Stimulated activated naive CD8-positive, alpha-beta T cell treated with anti-CD3 and anti-CD28 coated beads, Interleukin-15, amount 100 ng/mL, for 72 hours (primary cell): ENCODE measurements at regions not wholly inside any gene's neighbourhood (a gene's known extent, or its start where the extent isn't known, plus 50 kb on each side); places are given as distances from the start of the nearest gene placed in this dataset.
"Not testable (repeated sequence)": the region's sequence is repeated elsewhere in the genome, so short reads cannot be mapped to it uniquely, and the experiment has no call there.

ENCODE experiments used
- ATAC-seq: fragments of 150-1000 bp; cut with Tn5 transposase; 2 replicates; pipeline ENCODE4 v1.10.0; 2021; ENCODE audit warnings: mild to moderate bottlenecking, moderate library complexity
- DNase-seq, 2 donors: peaks; one replicate each; pipeline ENCODE4 v3.0.0; 2021 to 2022
- H3K27ac Mint-ChIP-seq, 2 donors: one replicate each; pipeline ENCODE4 v1.8.0; 2022; ENCODE audit warnings: mild to moderate bottlenecking in 2 of 2, mixed read lengths in 2 of 2, moderate library complexity in 2 of 2
- H3K27me3 Mint-ChIP-seq: one replicate; pipeline ENCODE4 v1.8.0; 2022; ENCODE audit warnings: mixed read lengths
- H3K4me1 Mint-ChIP-seq: one replicate; pipeline ENCODE4 v1.8.0; 2022; ENCODE audit warnings: mild to moderate bottlenecking, mixed read lengths
- H3K4me3 Mint-ChIP-seq, 2 donors: one replicate each; pipeline ENCODE4 v1.8.0; 2022; ENCODE audit warnings: mild to moderate bottlenecking in 2 of 2, mixed read lengths in 2 of 2, moderate library complexity in 1 of 2
- H3K9me3 Mint-ChIP-seq, 2 donors: one replicate each; pipeline ENCODE4 v1.8.0; 2022; ENCODE audit warnings: mixed read lengths in 2 of 2

- DNase-seq (no peak), ATAC-seq (no peak)
- no peaks in the 10 kb centered on the region for H3K27me3 Mint-ChIP-seq
- H3K4me3 Mint-ChIP-seq, result no peak overlapping the region
- no peaks in the 10 kb centered on the region for H3K4me1 Mint-ChIP-seq
- no peaks in the 10 kb centered on the region for H3K9me3 Mint-ChIP-seq
- no peak overlapping the region for H3K27ac Mint-ChIP-seq
These were observed 523.2 kb downstream of the IGSF11 start for GRCh38 chr3:118511402-118511801.

- H3K4me3 Mint-ChIP-seq, result no peak overlapping the region
- H3K27ac Mint-ChIP-seq, result no peak overlapping the region
- no peaks in the 10 kb centered on the region for H3K9me3 Mint-ChIP-seq
- no peaks in the 10 kb centered on the region for H3K27me3 Mint-ChIP-seq
- no peaks in the 10 kb centered on the region for H3K4me1 Mint-ChIP-seq
- DNase-seq (no peak), ATAC-seq (no peak)
These were observed 522.3 kb downstream of the IGSF11 start for GRCh38 chr3:118512301-118512700.

GRCh38 chr3:118525077-118525476 is 509.6 kb downstream of the IGSF11 start:
- DNase-seq (no peak), ATAC-seq (no peak)
- Mint-ChIP-seq H3K4me3 (no peak overlapping the region), H3K27me3 (no peaks in the 10 kb centered on the region), H3K4me1 (no peaks in the 10 kb centered on the region), H3K27ac (no peak overlapping the region), H3K9me3 (peaks cover 4 to 13% of the 10 kb centered on the region in 2 donors)

- no peak for ATAC-seq
These were observed 507.7 kb downstream of the IGSF11 start for GRCh38 chr3:118526758-118527513.

GRCh38 chr3:118527514-118528044 is 507.1 kb downstream of the IGSF11 start:
- Mint-ChIP-seq H3K27me3 (no peaks in the 10 kb centered on the region), H3K9me3 (peaks cover 10 to 17% of the 10 kb centered on the region in 2 donors), H3K4me3 (no peak overlapping the region), H3K27ac (no peak overlapping the region), H3K4me1 (no peaks in the 10 kb centered on the region)
- ATAC-seq (no peak), DNase-seq (no peak)

More at GRCh38 chr3:118526758-118527513, 507.7 kb downstream of the IGSF11 start:
- Mint-ChIP-seq H3K27ac (no peak overlapping the region), H3K27me3 (no peaks in the 10 kb centered on the region), H3K9me3 (peaks cover 10 to 17% of the 10 kb centered on the region in 2 donors), H3K4me3 (no peak overlapping the region), H3K4me1 (no peaks in the 10 kb centered on the region)
- DNase-seq, result no peak

- ATAC-seq (no peak), DNase-seq (no peak)
- H3K4me3 Mint-ChIP-seq, result no peak overlapping the region
- no peaks in the 10 kb centered on the region for H3K4me1 Mint-ChIP-seq
- H3K27me3 Mint-ChIP-seq, result no peaks in the 10 kb centered on the region
- H3K9me3 Mint-ChIP-seq, result peaks cover 6% of the 10 kb centered on the region in 2 donors
- no peak overlapping the region for H3K27ac Mint-ChIP-seq
These were observed 505.1 kb downstream of the IGSF11 start for GRCh38 chr3:118529554-118529953.

GRCh38 chr3:118530350-118530922 is 504.2 kb downstream of the IGSF11 start:
- H3K4me1 Mint-ChIP-seq, result no peaks in the 10 kb centered on the region
- ATAC-seq (no peak), DNase-seq (no peak)
- no peaks in the 10 kb centered on the region for H3K27me3 Mint-ChIP-seq
- no peak overlapping the region for H3K27ac Mint-ChIP-seq
- H3K9me3 Mint-ChIP-seq, result peaks cover 6% of the 10 kb centered on the region in 2 donors
- no peak overlapping the region for H3K4me3 Mint-ChIP-seq

- not testable (repeated sequence) for DNase-seq, H3K4me1 Mint-ChIP-seq, H3K4me3 Mint-ChIP-seq, H3K27ac Mint-ChIP-seq, H3K27me3 Mint-ChIP-seq, ATAC-seq, H3K9me3 Mint-ChIP-seq
These were observed 503.7 kb downstream of the IGSF11 start for GRCh38 chr3:118530927-118531356.

GRCh38 chr3:118531816-118532215 is 502.8 kb downstream of the IGSF11 start:
- Mint-ChIP-seq H3K27me3 (no peaks in the 10 kb centered on the region), H3K4me1 (no peaks in the 10 kb centered on the region), H3K9me3 (peaks cover 6% of the 10 kb centered on the region in 2 donors), H3K4me3 (no peak overlapping the region), H3K27ac (no peak overlapping the region)
- ATAC-seq (no peak), DNase-seq (no peak)

- Mint-ChIP-seq H3K27ac (no peak overlapping the region), H3K9me3 (peaks cover 6% of the 10 kb centered on the region in 2 donors), H3K27me3 (no peaks in the 10 kb centered on the region), H3K4me1 (no peaks in the 10 kb centered on the region), H3K4me3 (no peak overlapping the region)
- ATAC-seq (no peak), DNase-seq (no peak)
These were observed 501.0 kb downstream of the IGSF11 start for GRCh38 chr3:118533676-118534075.

GRCh38 chr3:118534519-118534918 is 500.1 kb downstream of the IGSF11 start:
- Mint-ChIP-seq H3K27ac (no peak overlapping the region), H3K27me3 (no peaks in the 10 kb centered on the region), H3K4me1 (no peaks in the 10 kb centered on the region), H3K4me3 (no peak overlapping the region), H3K9me3 (peaks cover 6% of the 10 kb centered on the region in 2 donors)
- ATAC-seq, result no peak
- DNase-seq, result no peak

- Mint-ChIP-seq H3K9me3 (no peaks in the 10 kb centered on the region), H3K27ac (no peak overlapping the region), H3K4me3 (no peak overlapping the region), H3K4me1 (no peaks in the 10 kb centered on the region), H3K27me3 (no peaks in the 10 kb centered on the region)
- ATAC-seq (no peak), DNase-seq (no peak)
These were observed 497.9 kb downstream of the IGSF11 start for GRCh38 chr3:118536764-118537163.

- H3K27ac Mint-ChIP-seq, result no peak overlapping the region
- no peaks in the 10 kb centered on the region for H3K9me3 Mint-ChIP-seq
- H3K4me3 Mint-ChIP-seq, result no peak overlapping the region
- no peak for DNase-seq
- ATAC-seq, result no peak
- no peaks in the 10 kb centered on the region for H3K4me1 Mint-ChIP-seq
- H3K27me3 Mint-ChIP-seq, result no peaks in the 10 kb centered on the region
These were observed 497.2 kb downstream of the IGSF11 start for GRCh38 chr3:118537454-118537853.

GRCh38 chr3:118538187-118538586 is 496.5 kb downstream of the IGSF11 start:
- no peaks in the 10 kb centered on the region for H3K4me1 Mint-ChIP-seq
- ATAC-seq, result no peak
- no peak overlapping the region for H3K4me3 Mint-ChIP-seq
- no peak overlapping the region for H3K27ac Mint-ChIP-seq
- H3K9me3 Mint-ChIP-seq, result no peaks in the 10 kb centered on the region
- no peaks in the 10 kb centered on the region for H3K27me3 Mint-ChIP-seq
- DNase-seq, result no peak

GRCh38 chr3:118539820-118540447 is 494.7 kb downstream of the IGSF11 start:
- H3K27ac Mint-ChIP-seq, DNase-seq, ATAC-seq, H3K9me3 Mint-ChIP-seq, H3K27me3 Mint-ChIP-seq, H3K4me1 Mint-ChIP-seq, H3K4me3 Mint-ChIP-seq: not testable (repeated sequence)

GRCh38 chr3:118540448-118540821 is 494.2 kb downstream of the IGSF11 start:
- not testable (repeated sequence) for H3K27ac Mint-ChIP-seq, DNase-seq, H3K4me3 Mint-ChIP-seq, H3K27me3 Mint-ChIP-seq, ATAC-seq, H3K9me3 Mint-ChIP-seq, H3K4me1 Mint-ChIP-seq
